ENCODE measurements at regions not wholly inside any gene's neighbourhood (a gene's known extent, or its start where the extent isn't known, plus 50 kb on each side); places are given as distances from the start of the nearest gene placed in this dataset.

- no TSS peak for BruUV-seq (replicated peaks)
- H3K27me3 ChIP-seq (replicated peaks; ENCODE audit: insufficient read depth, low read depth, low read length, poor library complexity): no peaks in the 10 kb centered on the region
- ChIA-PET POLR2A (ENCODE audit: low non-redundant PET) (interaction anchor here (0.6 kb wide), 1 partner anchor 735 kb away, joined by 4 read pairs; no protein-coding TSS in a partner anchor), CTCF (no interaction called here)
- DNase-seq (ENCODE audit: low spot score): no peak
- TF ChIP-seq EZH2 (IDR thresholded peaks at IDR 0.05; ENCODE audit: borderline replicate concordance, low read depth, low read length, poor library complexity, severe bottlenecking) (no peak), CTCF (conservative IDR thresholded peaks at IDR 0.05; ENCODE audit: low read depth, low read length) (no peak)
- no peak overlapping the region for H3K4me3 ChIP-seq (ENCODE audit: low read depth, low read length, poor library complexity, severe bottlenecking)
- no peaks in the 10 kb centered on the region for H3K9me3 ChIP-seq (ENCODE audit: low read depth, low read length, poor library complexity, severe bottlenecking)
- intact Hi-C loops (cut with micrococcal nuclease; ENCODE audit: unreplicated experiment): no loop called here
- no peaks in the 10 kb centered on the region for H3K4me1 ChIP-seq (ENCODE audit: insufficient read depth, low read length, poor library complexity, severe bottlenecking)
- H3K27ac ChIP-seq (ENCODE audit: low read depth, low read length, poor library complexity, severe bottlenecking): no peak overlapping the region
- no peaks in the 10 kb centered on the region for H3K36me3 ChIP-seq (ENCODE audit: insufficient read depth, low read length, poor library complexity, severe bottlenecking)
Measured at GRCh38 chr4:60611762-60612496, 588.2 kb upstream of the ADGRL3 start.

GRCh38 chr4:60617731-60618130, 582.4 kb upstream of the ADGRL3 start:
- TF ChIP-seq EZH2 (IDR thresholded peaks at IDR 0.05; ENCODE audit: borderline replicate concordance, low read depth, low read length, poor library complexity, severe bottlenecking) (no peak), CTCF (conservative IDR thresholded peaks at IDR 0.05; ENCODE audit: low read depth, low read length) (no peak)
- no TSS peak for BruUV-seq (replicated peaks)

GRCh38 chr4:60619531-60620305, 580.4 kb upstream of the ADGRL3 start:
- H3K36me3 ChIP-seq (ENCODE audit: insufficient read depth, low read length, poor library complexity, severe bottlenecking): no peaks in the 10 kb centered on the region
- H3K27me3 ChIP-seq (replicated peaks; ENCODE audit: insufficient read depth, low read depth, low read length, poor library complexity): no peaks in the 10 kb centered on the region
- H3K9me3 ChIP-seq (ENCODE audit: low read depth, low read length, poor library complexity, severe bottlenecking): no peaks in the 10 kb centered on the region
- H3K4me3 ChIP-seq (ENCODE audit: low read depth, low read length, poor library complexity, severe bottlenecking): no peak overlapping the region
- H3K4me1 ChIP-seq (ENCODE audit: insufficient read depth, low read length, poor library complexity, severe bottlenecking): no peaks in the 10 kb centered on the region
- intact Hi-C loops (cut with micrococcal nuclease; ENCODE audit: unreplicated experiment): no loop called here
- no TSS peak for BruUV-seq (replicated peaks)
- TF ChIP-seq CTCF (conservative IDR thresholded peaks at IDR 0.05; ENCODE audit: low read depth, low read length) (no peak), EZH2 (IDR thresholded peaks at IDR 0.05; ENCODE audit: borderline replicate concordance, low read depth, low read length, poor library complexity, severe bottlenecking) (no peak)
- CTCF ChIA-PET: no interaction called here
- DNase-seq (ENCODE audit: low spot score): no peak
- POLR2A ChIA-PET (ENCODE audit: low non-redundant PET): no interaction called here
- H3K27ac ChIP-seq (ENCODE audit: low read depth, low read length, poor library complexity, severe bottlenecking): no peak overlapping the region

More at GRCh38 chr4:60617731-60618130, 582.4 kb upstream of the ADGRL3 start:
- H3K9me3 ChIP-seq (ENCODE audit: low read depth, low read length, poor library complexity, severe bottlenecking): no peaks in the 10 kb centered on the region
- H3K27ac ChIP-seq (ENCODE audit: low read depth, low read length, poor library complexity, severe bottlenecking): no peak overlapping the region
- H3K36me3 ChIP-seq (ENCODE audit: insufficient read depth, low read length, poor library complexity, severe bottlenecking): no peaks in the 10 kb centered on the region
- ChIA-PET POLR2A (ENCODE audit: low non-redundant PET) (no interaction called here), CTCF (no interaction called here)
- no peaks in the 10 kb centered on the region for H3K27me3 ChIP-seq (replicated peaks; ENCODE audit: insufficient read depth, low read depth, low read length, poor library complexity)
- intact Hi-C loops (cut with micrococcal nuclease; ENCODE audit: unreplicated experiment): no loop called here
- H3K4me3 ChIP-seq (ENCODE audit: low read depth, low read length, poor library complexity, severe bottlenecking): no peak overlapping the region
- no peak for DNase-seq (ENCODE audit: low spot score)
- H3K4me1 ChIP-seq (ENCODE audit: insufficient read depth, low read length, poor library complexity, severe bottlenecking): no peaks in the 10 kb centered on the region
